SK-N-SH (cell line): ENCODE measurements at regions not wholly inside any gene's neighbourhood (a gene's known extent, or its start where the extent isn't known, plus 50 kb on each side); places are given as distances from the start of the nearest gene placed in this dataset.

ENCODE experiments used
- CTCF ChIP-seq: fragments of 200-600 bp; sonication (generic); IDR thresholded peaks from 2 replicates; pipeline ENCODE4 v1.6.1; 2017; ENCODE audit warnings: antibody characterized with exemption, mild to moderate bottlenecking, moderate library complexity
- MAX ChIP-seq: IDR thresholded peaks from 2 replicates; pipeline ENCODE4 v1.4.0; 2012; ENCODE audit warnings: low read depth
- MXI1 ChIP-seq: IDR thresholded peaks from 2 replicates; pipeline ENCODE4 v1.6.1; 2012; ENCODE audit warnings: mild to moderate bottlenecking, low read depth, low read length, improper control_type of control experiment
- POLR2AphosphoS5 ChIP-seq: IDR thresholded peaks from 2 replicates; pipeline ENCODE4 v1.6.1; 2012; ENCODE audit warnings: low read depth, low read length
- RAD21 ChIP-seq: IDR thresholded peaks from 2 replicates; pipeline ENCODE4 v1.6.1; 2012; ENCODE audit warnings: mild to moderate bottlenecking, low read length
- TAF1 ChIP-seq: IDR thresholded peaks from 2 replicates; pipeline ENCODE4 v1.6.1; 2012; ENCODE audit warnings: low read depth, mild to moderate bottlenecking, low read length, moderate library complexity, borderline replicate concordance
- TF ChIP-seq, protein P1 (sequence below): IDR thresholded peaks from 2 replicates; pipeline ENCODE4 v1.6.1; 2012; ENCODE audit warnings: mild to moderate bottlenecking, low read depth, low read length, moderate library complexity
- TF ChIP-seq, protein P2 (sequence below): IDR thresholded peaks from 2 replicates; pipeline ENCODE4 v1.4.0; 2012; ENCODE audit warnings: low read depth, borderline replicate concordance

GRCh38 chr3:157754451-157754850 lies 251.2 kb upstream of the VEPH1 start:
- TF ChIP-seq RAD21 (no peak), POLR2AphosphoS5 (no peak), TAF1 (no peak), CTCF (no peak), MAX (no peak), MXI1 (no peak)
- TF ChIP-seq, protein P1, sequence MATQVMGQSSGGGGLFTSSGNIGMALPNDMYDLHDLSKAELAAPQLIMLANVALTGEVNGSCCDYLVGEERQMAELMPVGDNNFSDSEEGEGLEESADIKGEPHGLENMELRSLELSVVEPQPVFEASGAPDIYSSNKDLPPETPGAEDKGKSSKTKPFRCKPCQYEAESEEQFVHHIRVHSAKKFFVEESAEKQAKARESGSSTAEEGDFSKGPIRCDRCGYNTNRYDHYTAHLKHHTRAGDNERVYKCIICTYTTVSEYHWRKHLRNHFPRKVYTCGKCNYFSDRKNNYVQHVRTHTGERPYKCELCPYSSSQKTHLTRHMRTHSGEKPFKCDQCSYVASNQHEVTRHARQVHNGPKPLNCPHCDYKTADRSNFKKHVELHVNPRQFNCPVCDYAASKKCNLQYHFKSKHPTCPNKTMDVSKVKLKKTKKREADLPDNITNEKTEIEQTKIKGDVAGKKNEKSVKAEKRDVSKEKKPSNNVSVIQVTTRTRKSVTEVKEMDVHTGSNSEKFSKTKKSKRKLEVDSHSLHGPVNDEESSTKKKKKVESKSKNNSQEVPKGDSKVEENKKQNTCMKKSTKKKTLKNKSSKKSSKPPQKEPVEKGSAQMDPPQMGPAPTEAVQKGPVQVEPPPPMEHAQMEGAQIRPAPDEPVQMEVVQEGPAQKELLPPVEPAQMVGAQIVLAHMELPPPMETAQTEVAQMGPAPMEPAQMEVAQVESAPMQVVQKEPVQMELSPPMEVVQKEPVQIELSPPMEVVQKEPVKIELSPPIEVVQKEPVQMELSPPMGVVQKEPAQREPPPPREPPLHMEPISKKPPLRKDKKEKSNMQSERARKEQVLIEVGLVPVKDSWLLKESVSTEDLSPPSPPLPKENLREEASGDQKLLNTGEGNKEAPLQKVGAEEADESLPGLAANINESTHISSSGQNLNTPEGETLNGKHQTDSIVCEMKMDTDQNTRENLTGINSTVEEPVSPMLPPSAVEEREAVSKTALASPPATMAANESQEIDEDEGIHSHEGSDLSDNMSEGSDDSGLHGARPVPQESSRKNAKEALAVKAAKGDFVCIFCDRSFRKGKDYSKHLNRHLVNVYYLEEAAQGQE = no peak
- TF ChIP-seq, protein P2, sequence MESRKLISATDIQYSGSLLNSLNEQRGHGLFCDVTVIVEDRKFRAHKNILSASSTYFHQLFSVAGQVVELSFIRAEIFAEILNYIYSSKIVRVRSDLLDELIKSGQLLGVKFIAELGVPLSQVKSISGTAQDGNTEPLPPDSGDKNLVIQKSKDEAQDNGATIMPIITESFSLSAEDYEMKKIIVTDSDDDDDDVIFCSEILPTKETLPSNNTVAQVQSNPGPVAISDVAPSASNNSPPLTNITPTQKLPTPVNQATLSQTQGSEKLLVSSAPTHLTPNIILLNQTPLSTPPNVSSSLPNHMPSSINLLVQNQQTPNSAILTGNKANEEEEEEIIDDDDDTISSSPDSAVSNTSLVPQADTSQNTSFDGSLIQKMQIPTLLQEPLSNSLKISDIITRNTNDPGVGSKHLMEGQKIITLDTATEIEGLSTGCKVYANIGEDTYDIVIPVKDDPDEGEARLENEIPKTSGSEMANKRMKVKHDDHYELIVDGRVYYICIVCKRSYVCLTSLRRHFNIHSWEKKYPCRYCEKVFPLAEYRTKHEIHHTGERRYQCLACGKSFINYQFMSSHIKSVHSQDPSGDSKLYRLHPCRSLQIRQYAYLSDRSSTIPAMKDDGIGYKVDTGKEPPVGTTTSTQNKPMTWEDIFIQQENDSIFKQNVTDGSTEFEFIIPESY = no peak
